Activated naive CD4-positive, alpha-beta T cell treated with anti-CD3 and anti-CD28 coated beads, Interleukin-2, amount 10 ng/mL, durations not matched to agents 7 days and 5 days (primary cell): ENCODE measurements at regions not wholly inside any gene's neighbourhood (a gene's known extent, or its start where the extent isn't known, plus 50 kb on each side); places are given as distances from the start of the nearest gene placed in this dataset.

Experiments used
- CTCF ChIA-PET: fragments of 350-600 bp; sonication (Branson Sonifier 250); formaldehyde crosslinking; loops from one replicate; lab custom pipeline; 2021; ENCODE audit warnings: antibody characterized with exemption; lab: Charles Lee
- DNase-seq: peaks from one replicate; pipeline ENCODE4 v3.0.0-alpha.2; 2020
- H3K27ac Mint-ChIP-seq: one replicate; pipeline ENCODE4 v1.8.0; 2021; ENCODE audit warnings: mild to moderate bottlenecking, moderate library complexity, mixed read lengths
- H3K27me3 Mint-ChIP-seq: one replicate; pipeline ENCODE4 v1.8.0; 2021; ENCODE audit warnings: mild to moderate bottlenecking, mixed read lengths
- H3K36me3 Mint-ChIP-seq: one replicate; pipeline ENCODE4 v1.8.0; 2021; ENCODE audit warnings: mixed read lengths
- H3K4me1 Mint-ChIP-seq: one replicate; pipeline ENCODE4 v1.8.0; 2021; ENCODE audit warnings: mixed read lengths
- H3K4me3 Mint-ChIP-seq: one replicate; pipeline ENCODE4 v1.8.0; 2021; ENCODE audit warnings: mild to moderate bottlenecking, moderate library complexity, mixed read lengths
- H3K9me3 Mint-ChIP-seq: one replicate; pipeline ENCODE4 v1.8.0; 2021; ENCODE audit warnings: mixed read lengths

- Mint-ChIP-seq H3K4me3 (no peak overlapping the region), H3K27me3 (no peaks in the 10 kb centered on the region), H3K36me3 (no peaks in the 10 kb centered on the region), H3K4me1 (no peaks in the 10 kb centered on the region), H3K9me3 (peaks cover 12% of the 10 kb centered on the region), H3K27ac (no peak overlapping the region)
- DNase-seq: no peak
- CTCF ChIA-PET: no interaction called here
These were observed 601.7 kb upstream of the VSTM2A start for GRCh38 chr7:53940483-53940882.

DNA sequence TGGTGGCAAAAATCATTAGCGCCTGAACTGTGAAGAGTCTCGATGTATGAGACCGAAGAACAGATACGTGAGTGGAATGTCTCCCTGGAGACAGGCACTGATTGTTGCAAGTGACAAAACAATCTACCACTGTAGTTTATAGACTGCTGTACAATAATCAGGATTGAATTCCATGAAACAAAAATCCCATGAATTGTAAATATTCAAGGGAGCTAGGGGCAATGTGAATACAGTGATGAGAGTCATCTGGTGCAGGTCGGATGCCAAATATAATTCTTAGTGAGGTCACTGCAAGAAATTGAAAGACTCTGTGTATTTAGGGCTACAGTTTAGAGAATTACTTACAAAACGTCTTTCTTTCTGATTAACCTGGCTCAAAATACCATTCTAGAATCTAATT lies 594.4 kb upstream of the VSTM2A start:
- H3K27ac Mint-ChIP-seq: no peak overlapping the region
- no peak overlapping the region for H3K4me3 Mint-ChIP-seq
- H3K27me3 Mint-ChIP-seq: no peaks in the 10 kb centered on the region
- CTCF ChIA-PET: no interaction called here
- no peak for DNase-seq
- H3K36me3 Mint-ChIP-seq: no peaks in the 10 kb centered on the region
- H3K4me1 Mint-ChIP-seq: no peaks in the 10 kb centered on the region
- H3K9me3 Mint-ChIP-seq: peaks cover 9% of the 10 kb centered on the region

DNA sequence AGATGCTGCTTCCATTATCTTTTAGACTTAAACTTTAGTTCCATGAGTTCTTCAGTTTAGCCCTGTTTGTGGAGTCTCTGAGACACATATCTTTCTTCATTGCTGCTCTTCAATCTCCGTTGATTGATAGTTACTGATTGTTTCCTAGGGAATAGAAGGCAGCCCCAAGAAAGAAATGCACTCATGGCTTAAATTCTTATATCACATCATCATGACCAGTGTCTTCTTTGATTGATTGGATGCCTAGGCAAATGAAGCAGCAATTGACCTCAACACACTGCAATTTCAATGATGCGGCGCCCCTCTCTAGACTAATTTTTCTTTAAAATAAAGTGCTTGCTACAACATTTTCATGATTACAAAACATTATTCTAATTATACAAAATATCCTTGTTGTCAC lies 576.5 kb upstream of the VSTM2A start:
- DNase-seq: no peak
- H3K4me1 Mint-ChIP-seq: no peaks in the 10 kb centered on the region
- H3K27ac Mint-ChIP-seq: no peak overlapping the region
- peaks cover 20% of the 10 kb centered on the region for H3K9me3 Mint-ChIP-seq
- no peak overlapping the region for H3K4me3 Mint-ChIP-seq
- CTCF ChIA-PET: no interaction called here
- no peaks in the 10 kb centered on the region for H3K36me3 Mint-ChIP-seq
- H3K27me3 Mint-ChIP-seq: no peaks in the 10 kb centered on the region

DNA sequence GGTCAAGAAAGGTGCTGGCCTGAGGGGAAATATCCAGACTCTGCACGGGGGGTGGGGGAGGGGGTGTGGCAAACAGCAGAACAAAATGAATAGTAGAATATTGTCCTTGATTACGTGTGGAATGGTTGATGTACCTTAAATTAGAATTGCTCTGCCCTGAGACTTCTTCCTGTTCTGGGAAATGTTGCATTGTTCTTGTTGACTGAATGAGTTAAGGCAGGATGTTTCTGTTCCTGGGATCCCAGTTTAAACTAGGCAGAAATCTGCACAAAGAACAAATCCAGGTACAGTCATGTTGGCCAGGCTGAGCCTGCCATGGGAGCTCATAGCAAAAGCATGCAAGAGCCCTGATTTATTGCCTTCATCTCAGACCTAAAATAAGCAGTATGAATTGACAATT lies 558.7 kb upstream of the VSTM2A start:
- Mint-ChIP-seq H3K4me1 (no peaks in the 10 kb centered on the region), H3K9me3 (peaks cover 20% of the 10 kb centered on the region), H3K27ac (no peak overlapping the region), H3K27me3 (no peaks in the 10 kb centered on the region), H3K36me3 (no peaks in the 10 kb centered on the region), H3K4me3 (no peak overlapping the region)
- DNase-seq: no peak
- CTCF ChIA-PET: no interaction called here

GRCh38 chr7:53984776-53985175 lies 557.4 kb upstream of the VSTM2A start:
- DNase-seq: no peak
- CTCF ChIA-PET: no interaction called here
- H3K9me3 Mint-ChIP-seq: peaks cover 20% of the 10 kb centered on the region
- no peak overlapping the region for H3K27ac Mint-ChIP-seq
- no peak overlapping the region for H3K4me3 Mint-ChIP-seq
- no peaks in the 10 kb centered on the region for H3K27me3 Mint-ChIP-seq
- no peaks in the 10 kb centered on the region for H3K4me1 Mint-ChIP-seq
- no peaks in the 10 kb centered on the region for H3K36me3 Mint-ChIP-seq

DNA sequence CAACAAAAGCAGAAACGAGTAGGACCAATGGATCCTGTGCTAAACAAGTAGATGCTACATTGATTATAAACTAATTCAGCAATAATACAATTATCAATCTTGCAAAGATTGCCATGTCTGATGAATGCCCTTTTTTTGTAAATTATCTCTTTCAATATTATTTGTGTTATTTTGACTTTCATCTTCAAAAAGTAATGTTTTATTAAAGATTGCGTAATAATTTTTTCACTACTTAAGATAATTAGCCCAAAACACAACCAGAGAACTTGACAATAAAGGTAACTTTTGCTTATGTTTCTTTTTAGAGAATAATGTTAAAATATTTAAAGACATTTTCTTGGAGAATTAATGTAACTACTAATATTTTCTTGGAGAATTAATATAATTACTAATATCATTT lies 553.8 kb upstream of the VSTM2A start:
- CTCF ChIA-PET: no interaction called here
- no peaks in the 10 kb centered on the region for H3K4me1 Mint-ChIP-seq

DNA sequence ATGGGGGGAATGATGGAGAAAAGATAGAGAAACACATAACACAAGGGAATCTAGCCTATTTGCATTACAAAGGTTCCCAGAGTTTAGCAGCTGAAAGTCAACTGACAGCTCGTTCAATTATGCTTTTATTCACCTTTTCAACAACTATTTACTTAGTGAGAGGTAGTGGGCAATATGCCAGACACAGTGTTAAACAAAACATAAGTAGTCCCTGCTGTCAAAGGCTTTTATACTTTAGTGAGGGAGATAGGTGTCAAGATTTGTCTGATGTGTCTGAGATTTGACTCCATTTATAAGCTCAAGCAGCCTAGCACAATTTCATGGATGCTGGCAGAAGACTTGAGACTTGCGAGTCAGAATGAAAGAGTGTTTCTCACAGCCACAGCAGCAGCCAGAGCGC lies 549.0 kb upstream of the VSTM2A start:
- Mint-ChIP-seq H3K27me3 (no peaks in the 10 kb centered on the region), H3K27ac (no peak overlapping the region), H3K9me3 (peaks cover 17% of the 10 kb centered on the region), H3K4me1 (no peaks in the 10 kb centered on the region), H3K36me3 (no peaks in the 10 kb centered on the region), H3K4me3 (no peak overlapping the region)
- DNase-seq: no peak
- CTCF ChIA-PET: no interaction called here

More for the DNA sequence above, 553.8 kb upstream of the VSTM2A start:
- Mint-ChIP-seq H3K27ac (no peak overlapping the region), H3K4me3 (no peak overlapping the region), H3K36me3 (no peaks in the 10 kb centered on the region), H3K9me3 (peaks cover 26% of the 10 kb centered on the region), H3K27me3 (no peaks in the 10 kb centered on the region)
- no peak for DNase-seq

DNA sequence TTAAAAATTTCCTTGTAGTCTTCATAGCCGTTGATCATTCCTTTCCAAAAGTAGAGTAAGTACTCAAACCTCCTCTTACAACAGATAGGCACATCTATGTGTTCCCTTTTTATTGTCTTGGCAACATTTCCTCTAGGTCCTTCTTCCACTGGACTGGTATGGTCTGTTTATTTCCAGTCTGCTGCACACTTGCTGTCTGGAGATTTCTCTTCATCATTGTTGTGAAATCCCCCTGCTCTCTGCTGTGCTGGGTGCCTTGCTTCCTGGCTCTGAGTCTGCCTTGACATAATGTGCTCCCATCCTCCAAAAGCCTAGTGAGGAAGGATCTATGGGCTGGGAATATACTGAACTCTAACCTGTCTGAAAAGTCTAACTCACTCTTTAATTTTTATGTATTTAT lies 545.3 kb upstream of the VSTM2A start:
- no peak overlapping the region for H3K27ac Mint-ChIP-seq
- no peaks in the 10 kb centered on the region for H3K4me1 Mint-ChIP-seq
- CTCF ChIA-PET: no interaction called here
- H3K36me3 Mint-ChIP-seq: no peaks in the 10 kb centered on the region
- DNase-seq: no peak
- H3K4me3 Mint-ChIP-seq: no peak overlapping the region
- H3K9me3 Mint-ChIP-seq: peaks cover 12% of the 10 kb centered on the region
- H3K27me3 Mint-ChIP-seq: no peaks in the 10 kb centered on the region

DNA sequence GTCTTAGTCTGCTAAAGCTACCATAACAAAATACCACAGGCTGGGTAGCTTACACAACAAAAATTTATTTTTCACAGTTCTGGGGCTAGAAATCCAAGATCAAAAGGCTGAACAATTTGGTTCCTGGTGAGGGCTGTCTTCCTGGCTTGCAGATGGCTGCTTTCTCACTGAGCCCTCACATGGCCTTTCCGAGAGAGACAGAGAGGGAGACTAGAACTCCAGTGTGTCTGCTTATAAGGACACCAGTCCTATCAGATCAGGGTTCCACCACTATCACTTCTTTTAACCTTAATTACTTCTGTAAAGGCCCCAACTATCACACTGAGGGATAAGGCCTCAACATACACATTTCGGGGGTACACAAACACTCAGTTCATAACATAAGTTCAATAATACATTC lies 527.4 kb upstream of the VSTM2A start:
- H3K4me3 Mint-ChIP-seq: no peak overlapping the region
- no peaks in the 10 kb centered on the region for H3K36me3 Mint-ChIP-seq
- H3K9me3 Mint-ChIP-seq: peaks cover 26% of the 10 kb centered on the region
- no peak for DNase-seq
- no peak overlapping the region for H3K27ac Mint-ChIP-seq
- no peaks in the 10 kb centered on the region for H3K27me3 Mint-ChIP-seq
- CTCF ChIA-PET: no interaction called here
- no peaks in the 10 kb centered on the region for H3K4me1 Mint-ChIP-seq

DNA sequence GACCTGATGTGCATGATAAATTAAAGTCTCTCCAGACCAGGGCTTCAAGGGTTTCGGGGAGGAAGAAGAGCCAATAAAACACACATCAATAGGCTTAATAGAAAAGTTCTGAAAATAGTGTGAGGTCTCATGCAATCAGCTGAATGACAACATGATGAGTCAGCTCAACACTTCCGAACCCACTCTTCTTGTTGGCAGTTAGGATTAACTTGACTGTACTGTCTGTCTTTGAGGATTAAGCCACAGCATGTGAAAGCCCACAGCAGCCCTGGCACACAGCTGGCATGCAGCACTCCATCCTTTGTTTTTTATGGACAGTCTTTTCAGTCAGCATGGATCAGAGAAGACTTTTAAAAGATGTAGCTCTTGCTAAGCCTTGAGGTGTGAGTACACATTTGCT lies 526.9 kb upstream of the VSTM2A start:
- DNase-seq: no peak
- Mint-ChIP-seq H3K4me3 (no peak overlapping the region), H3K9me3 (peaks cover 25% of the 10 kb centered on the region), H3K27me3 (no peaks in the 10 kb centered on the region), H3K36me3 (no peaks in the 10 kb centered on the region), H3K27ac (no peak overlapping the region), H3K4me1 (no peaks in the 10 kb centered on the region)
- CTCF ChIA-PET: no interaction called here

GRCh38 chr7:54037873-54038272 lies 504.3 kb upstream of the VSTM2A start:
- Mint-ChIP-seq H3K4me3 (no peak overlapping the region), H3K27me3 (no peaks in the 10 kb centered on the region), H3K9me3 (peaks cover 18% of the 10 kb centered on the region), H3K4me1 (no peaks in the 10 kb centered on the region), H3K27ac (no peak overlapping the region), H3K36me3 (no peaks in the 10 kb centered on the region)
- no peak for DNase-seq
- CTCF ChIA-PET: no interaction called here

GRCh38 chr7:54060643-54061042 lies 481.5 kb upstream of the VSTM2A start:
- Mint-ChIP-seq H3K9me3 (peaks cover 8% of the 10 kb centered on the region), H3K27ac (no peak overlapping the region), H3K4me3 (no peak overlapping the region), H3K27me3 (no peaks in the 10 kb centered on the region), H3K36me3 (no peaks in the 10 kb centered on the region), H3K4me1 (no peaks in the 10 kb centered on the region)
- no peak for DNase-seq
- CTCF ChIA-PET: no interaction called here

- H3K27me3 Mint-ChIP-seq: no peaks in the 10 kb centered on the region
- no peak overlapping the region for H3K27ac Mint-ChIP-seq
- no peak overlapping the region for H3K4me3 Mint-ChIP-seq
- H3K9me3 Mint-ChIP-seq: peaks cover 11% of the 10 kb centered on the region
- no peak for DNase-seq
- no peaks in the 10 kb centered on the region for H3K36me3 Mint-ChIP-seq
- CTCF ChIA-PET: interaction anchor here (0.5 kb wide), 1 partner anchor 640 kb away, joined by 3 read pairs; no protein-coding TSS in a partner anchor
- H3K4me1 Mint-ChIP-seq: no peaks in the 10 kb centered on the region
These were observed 475.5 kb upstream of the VSTM2A start for GRCh38 chr7:54066643-54067042.

GRCh38 chr7:54069843-54070242 lies 472.3 kb upstream of the VSTM2A start:
- Mint-ChIP-seq H3K9me3 (peaks cover 18% of the 10 kb centered on the region), H3K4me3 (no peak overlapping the region), H3K4me1 (no peaks in the 10 kb centered on the region), H3K36me3 (no peaks in the 10 kb centered on the region), H3K27ac (no peak overlapping the region), H3K27me3 (no peaks in the 10 kb centered on the region)
- no peak for DNase-seq
- CTCF ChIA-PET: no interaction called here

GRCh38 chr7:54072710-54073109 lies 469.5 kb upstream of the VSTM2A start:
- CTCF ChIA-PET: no interaction called here
- Mint-ChIP-seq H3K4me1 (no peaks in the 10 kb centered on the region), H3K27me3 (no peaks in the 10 kb centered on the region), H3K9me3 (peaks cover 21% of the 10 kb centered on the region), H3K27ac (no peak overlapping the region), H3K36me3 (no peaks in the 10 kb centered on the region), H3K4me3 (no peak overlapping the region)
- DNase-seq: no peak

GRCh38 chr7:54076616-54077015 lies 465.6 kb upstream of the VSTM2A start:
- H3K4me1 Mint-ChIP-seq: no peaks in the 10 kb centered on the region
- DNase-seq: no peak
- peaks cover 25% of the 10 kb centered on the region for H3K9me3 Mint-ChIP-seq
- CTCF ChIA-PET: no interaction called here
- H3K27me3 Mint-ChIP-seq: no peaks in the 10 kb centered on the region
- no peak overlapping the region for H3K27ac Mint-ChIP-seq
- no peaks in the 10 kb centered on the region for H3K36me3 Mint-ChIP-seq
- H3K4me3 Mint-ChIP-seq: no peak overlapping the region
